HEK293 (cell line): ENCODE measurements at regions not wholly inside any gene's neighbourhood (a gene's known extent, or its start where the extent isn't known, plus 50 kb on each side); places are given as distances from the start of the nearest gene placed in this dataset.

ENCODE experiments used
- ZNF112 ChIP-seq: fragments of 450-650 bp; formaldehyde crosslinking; IDR thresholded peaks from 2 replicates; pipeline ENCODE4 v1.5.0; 2017; ENCODE audit warnings: missing biosample characterization, missing genetic modification characterization
- ZNF214 ChIP-seq: fragments of 450-650 bp; formaldehyde crosslinking; IDR thresholded peaks from 2 replicates; pipeline ENCODE4 v1.5.1; 2017; ENCODE audit warnings: missing biosample characterization, mild to moderate bottlenecking, missing genetic modification characterization, borderline replicate concordance
- ZNF558 ChIP-seq: fragments of 450-650 bp; formaldehyde crosslinking; IDR thresholded peaks from 2 replicates; pipeline ENCODE4 v1.5.1; 2016; ENCODE audit warnings: missing biosample characterization, missing genetic modification characterization

GRCh38 chr4:156517956-156518355 is 453.6 kb downstream of the PDGFC start:
- no peak for TF ChIP-seq ZNF558 (tag by site-specific recombination)
- TF ChIP-seq ZNF112 (tag by site-specific recombination): no peak
- no peak for TF ChIP-seq ZNF214 (tag by site-specific recombination)
